GM23338 (cell line): ENCODE measurements at regions not wholly inside any gene's neighbourhood (a gene's known extent, or its start where the extent isn't known, plus 50 kb on each side); places are given as distances from the start of the nearest gene placed in this dataset.

ENCODE experiments used
- ATAC-seq: fragments of 200-7000 bp; cut with Tn5 transposase; 3 replicates; pipeline ENCODE4 v1.9.1; 2020
- DNase-seq: peaks from one replicate; pipeline ENCODE4 v3.0.0-alpha.2; 2015; ENCODE audit warnings: low spot score
- H2AFZ ChIP-seq: fragments of 200-600 bp; sonication (generic); 2 replicates; pipeline ENCODE4 v1.8.0; 2016; ENCODE audit warnings: antibody characterized with exemption, mild to moderate bottlenecking, moderate library complexity
- H3F3A ChIP-seq: fragments of 200-600 bp; sonication (generic); replicated peaks from 2 replicates; pipeline ENCODE4 v1.8.0; 2017; ENCODE audit warnings: antibody characterized with exemption, mixed run types, low read depth
- H3K27ac ChIP-seq: fragments of 200-600 bp; sonication (generic); 2 replicates; pipeline ENCODE4 v1.6.1; 2016; ENCODE audit warnings: low read depth
- H3K27me3 ChIP-seq: fragments of 200-600 bp; sonication (generic); 2 replicates; pipeline ENCODE4 v1.8.0; 2016; ENCODE audit warnings: mild to moderate bottlenecking, mixed run types, moderate library complexity; ENCODE audit not compliant: insufficient read depth
- H3K36me3 ChIP-seq: fragments of 200-600 bp; sonication (generic); 2 replicates; pipeline ENCODE4 v1.8.0; 2016; ENCODE audit warnings: mild to moderate bottlenecking; ENCODE audit not compliant: insufficient read depth
- H3K4me1 ChIP-seq: fragments of 200-600 bp; sonication (generic); 2 replicates; pipeline ENCODE4 v1.8.0; 2016; ENCODE audit warnings: mild to moderate bottlenecking, moderate library complexity; ENCODE audit not compliant: insufficient read depth
- H3K4me2 ChIP-seq: fragments of 200-600 bp; sonication (generic); 2 replicates; pipeline ENCODE4 v1.7.1; 2017; ENCODE audit warnings: mixed run types
- H3K4me3 ChIP-seq: fragments of 200-600 bp; sonication (generic); 2 replicates; pipeline ENCODE4 v1.6.1; 2016; ENCODE audit warnings: mixed run types
- H3K79me2 ChIP-seq: fragments of 200-600 bp; sonication (generic); replicated peaks from 2 replicates; pipeline ENCODE4 v1.8.0; 2017; ENCODE audit warnings: mild to moderate bottlenecking; ENCODE audit not compliant: insufficient read depth
- H3K9me2 ChIP-seq: fragments of 200-600 bp; sonication (generic); 2 replicates; pipeline ENCODE4 v1.8.0; 2017; ENCODE audit not compliant: insufficient read depth
- H4K20me1 ChIP-seq: fragments of 200-600 bp; sonication (generic); replicated peaks from 2 replicates; pipeline ENCODE4 v1.8.0; 2017; ENCODE audit warnings: mild to moderate bottlenecking; ENCODE audit not compliant: insufficient read depth
- H3K27ac Mint-ChIP-seq: 2 replicates; pipeline ENCODE4 v1.8.0; 2020; ENCODE audit warnings: inconsistent platforms, mild to moderate bottlenecking, moderate library complexity, mixed read lengths
- H3K27me3 Mint-ChIP-seq: 3 replicates; pipeline ENCODE4 v1.8.0; 2022; ENCODE audit warnings: low read depth, mild to moderate bottlenecking, moderate library complexity, mixed read lengths, inconsistent platforms; ENCODE audit not compliant: insufficient read depth, poor library complexity
- H3K36me3 Mint-ChIP-seq: 3 replicates; pipeline ENCODE4 v1.8.0; 2021; ENCODE audit warnings: low read depth, mild to moderate bottlenecking, inconsistent platforms, moderate library complexity, mixed read lengths
- H3K4me1 Mint-ChIP-seq: 3 replicates; pipeline ENCODE4 v1.8.0; 2020; ENCODE audit warnings: mild to moderate bottlenecking, inconsistent platforms, mixed read lengths
- H3K4me3 Mint-ChIP-seq: 3 replicates; pipeline ENCODE4 v1.8.0; 2021; ENCODE audit warnings: moderate library complexity, mild to moderate bottlenecking, inconsistent platforms, mixed read lengths
- H3K9me3 Mint-ChIP-seq: 3 replicates; pipeline ENCODE4 v1.8.0; 2020; ENCODE audit warnings: moderate library complexity, mild to moderate bottlenecking, inconsistent platforms, mixed read lengths
- CREB1 ChIP-seq: fragments of 250-450 bp; sonication (Bioruptor Pico); IDR thresholded peaks from 2 replicates; pipeline ENCODE4 v1.5.0; 2020; ENCODE audit warnings: low read depth, mild to moderate bottlenecking, moderate library complexity
- EZH2 ChIP-seq: fragments of 200-600 bp; sonication (generic); IDR thresholded peaks from one replicate; pipeline ENCODE4 v1.8.0; 2017; ENCODE audit warnings: antibody characterized with exemption, mild to moderate bottlenecking, low read depth; ENCODE audit not compliant: unreplicated experiment
- EZH2phosphoT487 ChIP-seq: fragments of 200-600 bp; sonication (generic); IDR thresholded peaks from one replicate; pipeline ENCODE4 v1.8.1; 2018; ENCODE audit warnings: antibody characterized with exemption; ENCODE audit not compliant: unreplicated experiment
- JUNB ChIP-seq: IDR thresholded peaks from one replicate; pipeline ENCODE4 v1.6.1; 2016; ENCODE audit warnings: antibody characterized with exemption; ENCODE audit not compliant: unreplicated experiment
- ZNF114 ChIP-seq: fragments of 250-450 bp; sonication (Bioruptor Pico); IDR thresholded peaks from 2 replicates; pipeline ENCODE4 v1.5.0; 2020; ENCODE audit warnings: mild to moderate bottlenecking, moderate library complexity
- ZNF331 ChIP-seq: fragments of 250-450 bp; sonication (Bioruptor Pico); IDR thresholded peaks from 2 replicates; pipeline ENCODE4 v1.5.0; 2020; ENCODE audit warnings: low read depth, mild to moderate bottlenecking, moderate library complexity
- TF ChIP-seq, protein P1 (sequence below): fragments of 250-450 bp; sonication (Bioruptor Pico); IDR thresholded peaks from 2 replicates; pipeline ENCODE4 v1.5.0; 2020; ENCODE audit warnings: mild to moderate bottlenecking, moderate library complexity
- TF ChIP-seq, protein P2 (sequence below), 2 experiments: fragments of 200-600 bp in 1 of 2; sonication (generic) in 1 of 2; conservative IDR thresholded peaks; 2 replicates each; pipeline versions ENCODE4 v1.5.1 to v1.6.1; 2016 to 2017; ENCODE audit warnings: antibody characterized with exemption in 2 of 2, low read depth in 2 of 2, mild to moderate bottlenecking in 2 of 2, moderate library complexity in 1 of 2

DNA sequence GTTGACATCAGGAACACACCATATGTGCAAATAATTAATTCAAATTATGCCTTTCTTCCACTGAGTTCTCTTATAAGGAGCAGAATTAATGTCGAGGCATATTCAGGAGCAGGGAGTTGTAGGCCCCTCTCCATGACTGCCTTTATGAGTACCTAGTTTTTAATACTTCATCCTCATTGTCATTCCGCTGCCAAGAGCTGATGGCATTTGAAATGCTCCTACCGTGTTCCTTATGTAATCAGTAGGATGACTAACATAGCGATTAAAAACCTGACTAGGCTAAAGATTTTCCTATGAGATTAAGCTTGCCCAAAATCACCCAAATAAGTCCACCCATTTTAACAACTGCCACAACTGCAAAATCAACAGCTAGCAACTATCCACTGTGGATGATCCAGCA is 220.6 kb downstream of the DHX15 start (continued):
- TF ChIP-seq, protein P1, sequence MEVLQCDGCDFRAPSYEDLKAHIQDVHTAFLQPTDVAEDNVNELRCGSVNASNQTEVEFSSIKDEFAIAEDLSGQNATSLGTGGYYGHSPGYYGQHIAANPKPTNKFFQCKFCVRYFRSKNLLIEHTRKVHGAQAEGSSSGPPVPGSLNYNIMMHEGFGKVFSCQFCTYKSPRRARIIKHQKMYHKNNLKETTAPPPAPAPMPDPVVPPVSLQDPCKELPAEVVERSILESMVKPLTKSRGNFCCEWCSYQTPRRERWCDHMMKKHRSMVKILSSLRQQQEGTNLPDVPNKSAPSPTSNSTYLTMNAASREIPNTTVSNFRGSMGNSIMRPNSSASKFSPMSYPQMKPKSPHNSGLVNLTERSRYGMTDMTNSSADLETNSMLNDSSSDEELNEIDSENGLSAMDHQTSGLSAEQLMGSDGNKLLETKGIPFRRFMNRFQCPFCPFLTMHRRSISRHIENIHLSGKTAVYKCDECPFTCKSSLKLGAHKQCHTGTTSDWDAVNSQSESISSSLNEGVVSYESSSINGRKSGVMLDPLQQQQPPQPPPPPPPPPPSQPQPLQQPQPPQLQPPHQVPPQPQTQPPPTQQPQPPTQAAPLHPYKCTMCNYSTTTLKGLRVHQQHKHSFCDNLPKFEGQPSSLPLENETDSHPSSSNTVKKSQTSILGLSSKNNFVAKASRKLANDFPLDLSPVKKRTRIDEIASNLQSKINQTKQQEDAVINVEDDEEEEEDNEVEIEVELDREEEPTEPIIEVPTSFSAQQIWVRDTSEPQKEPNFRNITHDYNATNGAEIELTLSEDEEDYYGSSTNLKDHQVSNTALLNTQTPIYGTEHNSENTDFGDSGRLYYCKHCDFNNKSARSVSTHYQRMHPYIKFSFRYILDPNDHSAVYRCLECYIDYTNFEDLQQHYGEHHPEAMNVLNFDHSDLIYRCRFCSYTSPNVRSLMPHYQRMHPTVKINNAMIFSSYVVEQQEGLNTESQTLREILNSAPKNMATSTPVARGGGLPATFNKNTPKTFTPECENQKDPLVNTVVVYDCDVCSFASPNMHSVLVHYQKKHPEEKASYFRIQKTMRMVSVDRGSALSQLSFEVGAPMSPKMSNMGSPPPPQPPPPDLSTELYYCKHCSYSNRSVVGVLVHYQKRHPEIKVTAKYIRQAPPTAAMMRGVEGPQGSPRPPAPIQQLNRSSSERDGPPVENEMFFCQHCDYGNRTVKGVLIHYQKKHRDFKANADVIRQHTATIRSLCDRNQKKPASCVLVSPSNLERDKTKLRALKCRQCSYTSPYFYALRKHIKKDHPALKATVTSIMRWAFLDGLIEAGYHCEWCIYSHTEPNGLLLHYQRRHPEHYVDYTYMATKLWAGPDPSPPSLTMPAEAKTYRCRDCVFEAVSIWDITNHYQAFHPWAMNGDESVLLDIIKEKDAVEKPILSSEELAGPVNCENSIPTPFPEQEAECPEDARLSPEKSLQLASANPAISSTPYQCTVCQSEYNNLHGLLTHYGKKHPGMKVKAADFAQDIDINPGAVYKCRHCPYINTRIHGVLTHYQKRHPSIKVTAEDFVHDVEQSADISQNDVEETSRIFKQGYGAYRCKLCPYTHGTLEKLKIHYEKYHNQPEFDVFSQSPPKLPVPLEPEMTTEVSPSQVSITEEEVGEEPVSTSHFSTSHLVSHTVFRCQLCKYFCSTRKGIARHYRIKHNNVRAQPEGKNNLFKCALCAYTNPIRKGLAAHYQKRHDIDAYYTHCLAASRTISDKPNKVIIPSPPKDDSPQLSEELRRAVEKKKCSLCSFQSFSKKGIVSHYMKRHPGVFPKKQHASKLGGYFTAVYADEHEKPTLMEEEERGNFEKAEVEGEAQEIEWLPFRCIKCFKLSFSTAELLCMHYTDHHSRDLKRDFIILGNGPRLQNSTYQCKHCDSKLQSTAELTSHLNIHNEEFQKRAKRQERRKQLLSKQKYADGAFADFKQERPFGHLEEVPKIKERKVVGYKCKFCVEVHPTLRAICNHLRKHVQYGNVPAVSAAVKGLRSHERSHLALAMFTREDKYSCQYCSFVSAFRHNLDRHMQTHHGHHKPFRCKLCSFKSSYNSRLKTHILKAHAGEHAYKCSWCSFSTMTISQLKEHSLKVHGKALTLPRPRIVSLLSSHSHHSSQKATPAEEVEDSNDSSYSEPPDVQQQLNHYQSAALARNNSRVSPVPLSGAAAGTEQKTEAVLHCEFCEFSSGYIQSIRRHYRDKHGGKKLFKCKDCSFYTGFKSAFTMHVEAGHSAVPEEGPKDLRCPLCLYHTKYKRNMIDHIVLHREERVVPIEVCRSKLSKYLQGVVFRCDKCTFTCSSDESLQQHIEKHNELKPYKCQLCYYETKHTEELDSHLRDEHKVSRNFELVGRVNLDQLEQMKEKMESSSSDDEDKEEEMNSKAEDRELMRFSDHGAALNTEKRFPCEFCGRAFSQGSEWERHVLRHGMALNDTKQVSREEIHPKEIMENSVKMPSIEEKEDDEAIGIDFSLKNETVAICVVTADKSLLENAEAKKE (CRISPR knock-in tag): no peak
- TF ChIP-seq JUNB: no peak
- no peak for TF ChIP-seq ZNF331 (CRISPR knock-in tag)
- no peak for TF ChIP-seq EZH2phosphoT487
- TF ChIP-seq ZNF114 (CRISPR knock-in tag): no peak
- TF ChIP-seq EZH2: no peak

DNA sequence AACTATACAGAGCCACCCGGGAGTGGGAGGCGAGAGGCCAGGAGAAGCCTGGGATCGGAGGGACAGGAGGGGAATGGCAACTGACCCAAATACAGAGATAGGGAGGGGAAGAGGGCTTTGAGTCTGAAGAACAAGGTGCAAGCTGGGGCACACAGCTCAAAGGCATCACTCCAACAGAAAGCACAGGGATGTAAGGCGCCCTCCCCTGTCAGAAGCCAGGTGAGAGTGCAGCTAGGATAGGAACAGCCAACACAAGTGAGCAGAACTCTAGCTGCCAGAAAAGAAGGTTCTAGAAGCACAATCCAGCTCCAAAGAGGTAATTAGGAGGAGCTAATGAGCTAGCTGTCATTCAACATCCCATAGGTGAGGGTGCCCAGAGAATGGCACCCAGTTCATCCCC is 232.2 kb downstream of the DHX15 start:
- Mint-ChIP-seq H3K4me3 (no peak overlapping the region), H3K36me3 (peaks cover 12% of the 10 kb centered on the region; the same call in 2 of the 3 replicates), H3K27ac (no peak overlapping the region), H3K9me3 (peaks cover 9% of the 10 kb centered on the region; the same call in 2 of the 3 replicates), H3K27me3 (peaks cover 2% of the 10 kb centered on the region), H3K4me1 (peaks cover 9% of the 10 kb centered on the region)
- Histone ChIP-seq H3K79me2 (no peaks in the 10 kb centered on the region), H3F3A (no peaks in the 10 kb centered on the region), H3K27me3 (0 out of 2 replicates have a peak, but pooled peaks cover 2% of the 10 kb centered on the region), H3K36me3 (no peaks in the 10 kb centered on the region), H3K4me2 (no peak overlapping the region), H3K9me2 (no peaks in the 10 kb centered on the region), H3K4me3 (no peak overlapping the region), H2AFZ (no peak overlapping the region), H4K20me1 (no peaks in the 10 kb centered on the region), H3K4me1 (peaks cover 6% of the 10 kb centered on the region; the same call in 1 of the 2 replicates), H3K27ac (no peak overlapping the region)
- ATAC-seq (peak; percentile 77), DNase-seq (no peak)
- TF ChIP-seq, protein P1 (CRISPR knock-in tag): no peak
- no peak for TF ChIP-seq CREB1
- TF ChIP-seq, protein P2, sequence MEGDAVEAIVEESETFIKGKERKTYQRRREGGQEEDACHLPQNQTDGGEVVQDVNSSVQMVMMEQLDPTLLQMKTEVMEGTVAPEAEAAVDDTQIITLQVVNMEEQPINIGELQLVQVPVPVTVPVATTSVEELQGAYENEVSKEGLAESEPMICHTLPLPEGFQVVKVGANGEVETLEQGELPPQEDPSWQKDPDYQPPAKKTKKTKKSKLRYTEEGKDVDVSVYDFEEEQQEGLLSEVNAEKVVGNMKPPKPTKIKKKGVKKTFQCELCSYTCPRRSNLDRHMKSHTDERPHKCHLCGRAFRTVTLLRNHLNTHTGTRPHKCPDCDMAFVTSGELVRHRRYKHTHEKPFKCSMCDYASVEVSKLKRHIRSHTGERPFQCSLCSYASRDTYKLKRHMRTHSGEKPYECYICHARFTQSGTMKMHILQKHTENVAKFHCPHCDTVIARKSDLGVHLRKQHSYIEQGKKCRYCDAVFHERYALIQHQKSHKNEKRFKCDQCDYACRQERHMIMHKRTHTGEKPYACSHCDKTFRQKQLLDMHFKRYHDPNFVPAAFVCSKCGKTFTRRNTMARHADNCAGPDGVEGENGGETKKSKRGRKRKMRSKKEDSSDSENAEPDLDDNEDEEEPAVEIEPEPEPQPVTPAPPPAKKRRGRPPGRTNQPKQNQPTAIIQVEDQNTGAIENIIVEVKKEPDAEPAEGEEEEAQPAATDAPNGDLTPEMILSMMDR (conservative IDR thresholded peaks at IDR 0.05; ENCODE audit: low read depth in 2 of 2): peak in 1 of 2 experiments; percentile 50; a peak in 2 of 4 replicates
